Cardiac muscle cell (in vitro differentiated cells and primary cell): ENCODE measurements at regions not wholly inside any gene's neighbourhood (a gene's known extent, or its start where the extent isn't known, plus 50 kb on each side); places are given as distances from the start of the nearest gene placed in this dataset.
A peak's percentile ranks its signal among the peaks of the same experiment; 100 is the strongest.

ENCODE experiments used
- DNase-seq, 2 donors: peaks; one replicate each; pipeline versions ENCODE4 v3.0.0 to v3.0.0-alpha.2; 2010 to 2017; ENCODE audit warnings: low read depth in 1 of 2, low spot score in 1 of 2
- H3K27ac ChIP-seq: fragments of 200-600 bp; sonication (generic); 2 replicates; pipeline ENCODE4 v1.5.1; 2016
- H3K27me3 ChIP-seq: fragments of 200-600 bp; sonication (generic); 2 replicates; pipeline ENCODE4 v1.6.0; 2016; ENCODE audit warnings: control low read depth
- H3K36me3 ChIP-seq: fragments of 200-600 bp; sonication (generic); 2 replicates; pipeline ENCODE4 v1.5.1; 2016; ENCODE audit warnings: control low read depth
- H3K4me1 ChIP-seq: fragments of 200-600 bp; sonication (generic); 2 replicates; pipeline ENCODE4 v1.8.1; 2017; ENCODE audit warnings: low read depth, mild to moderate bottlenecking, mixed run types
- H3K4me3 ChIP-seq: fragments of 200-600 bp; sonication (generic); 2 replicates; pipeline ENCODE4 v1.5.1; 2016; ENCODE audit warnings: mild to moderate bottlenecking
- H3K9me3 ChIP-seq: fragments of 200-600 bp; sonication (generic); 2 replicates; pipeline ENCODE4 v1.5.1; 2017; ENCODE audit warnings: low read depth, mild to moderate bottlenecking, control low read depth
- TF ChIP-seq, protein P1 (sequence below): IDR thresholded peaks from 2 replicates; pipeline ENCODE4 v1.5.1; 2012; ENCODE audit warnings: low read depth, mild to moderate bottlenecking, low read length

DNA sequence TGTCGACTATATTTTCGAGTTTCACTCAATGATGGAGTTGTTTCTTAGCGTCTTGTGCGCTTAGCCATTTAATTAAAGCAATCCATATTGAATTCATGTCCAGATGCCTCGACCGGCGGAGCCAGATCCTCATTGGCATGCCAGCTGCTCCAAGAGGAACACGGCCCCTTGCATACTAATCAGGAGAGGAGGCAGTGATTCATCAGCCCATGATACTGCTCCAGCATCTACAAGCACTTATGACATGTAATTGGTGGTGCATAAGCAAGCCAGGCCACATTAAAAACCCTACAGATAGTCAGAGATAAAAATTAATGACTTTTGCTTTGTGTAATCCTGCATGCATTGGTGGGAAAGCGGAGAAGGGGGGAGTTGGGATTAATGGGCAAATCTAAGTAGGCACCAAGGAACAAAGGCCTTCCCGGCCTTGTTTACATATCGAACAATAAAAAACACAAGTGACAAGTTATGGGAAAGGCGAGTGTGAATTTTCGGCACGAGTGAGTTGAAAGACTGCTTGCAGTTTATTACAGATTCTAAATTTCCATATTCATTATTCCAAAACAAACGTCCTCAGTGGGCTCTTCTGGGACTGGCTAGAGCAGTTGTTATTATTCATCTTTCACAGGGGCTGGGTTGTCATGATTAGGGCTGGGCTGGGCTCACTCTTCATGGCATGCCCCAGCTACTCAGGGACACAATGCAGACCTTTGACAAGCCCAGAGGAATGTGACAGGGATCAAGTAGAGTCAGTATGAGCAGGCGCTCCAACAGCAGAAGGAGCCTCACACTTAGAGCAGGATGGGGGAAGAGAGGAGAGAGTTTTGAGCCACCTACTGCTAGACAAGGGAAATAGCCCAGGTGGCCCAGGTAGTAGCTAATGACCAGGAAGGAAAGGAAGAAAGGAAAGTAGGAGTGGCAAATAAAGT is 281.7 kb upstream of the ZFHX3 start:
- Histone ChIP-seq H3K4me1 (no peaks in the 10 kb centered on the region), H3K4me3 (no peak overlapping the region), H3K27ac (no peak overlapping the region), H3K27me3 (no peaks in the 10 kb centered on the region), H3K9me3 (no peaks in the 10 kb centered on the region), H3K36me3 (no peaks in the 10 kb centered on the region)
- TF ChIP-seq, protein P1, sequence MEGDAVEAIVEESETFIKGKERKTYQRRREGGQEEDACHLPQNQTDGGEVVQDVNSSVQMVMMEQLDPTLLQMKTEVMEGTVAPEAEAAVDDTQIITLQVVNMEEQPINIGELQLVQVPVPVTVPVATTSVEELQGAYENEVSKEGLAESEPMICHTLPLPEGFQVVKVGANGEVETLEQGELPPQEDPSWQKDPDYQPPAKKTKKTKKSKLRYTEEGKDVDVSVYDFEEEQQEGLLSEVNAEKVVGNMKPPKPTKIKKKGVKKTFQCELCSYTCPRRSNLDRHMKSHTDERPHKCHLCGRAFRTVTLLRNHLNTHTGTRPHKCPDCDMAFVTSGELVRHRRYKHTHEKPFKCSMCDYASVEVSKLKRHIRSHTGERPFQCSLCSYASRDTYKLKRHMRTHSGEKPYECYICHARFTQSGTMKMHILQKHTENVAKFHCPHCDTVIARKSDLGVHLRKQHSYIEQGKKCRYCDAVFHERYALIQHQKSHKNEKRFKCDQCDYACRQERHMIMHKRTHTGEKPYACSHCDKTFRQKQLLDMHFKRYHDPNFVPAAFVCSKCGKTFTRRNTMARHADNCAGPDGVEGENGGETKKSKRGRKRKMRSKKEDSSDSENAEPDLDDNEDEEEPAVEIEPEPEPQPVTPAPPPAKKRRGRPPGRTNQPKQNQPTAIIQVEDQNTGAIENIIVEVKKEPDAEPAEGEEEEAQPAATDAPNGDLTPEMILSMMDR = no peak
- DNase-seq = peak in 1 of 2 donors; percentile 75

DNA sequence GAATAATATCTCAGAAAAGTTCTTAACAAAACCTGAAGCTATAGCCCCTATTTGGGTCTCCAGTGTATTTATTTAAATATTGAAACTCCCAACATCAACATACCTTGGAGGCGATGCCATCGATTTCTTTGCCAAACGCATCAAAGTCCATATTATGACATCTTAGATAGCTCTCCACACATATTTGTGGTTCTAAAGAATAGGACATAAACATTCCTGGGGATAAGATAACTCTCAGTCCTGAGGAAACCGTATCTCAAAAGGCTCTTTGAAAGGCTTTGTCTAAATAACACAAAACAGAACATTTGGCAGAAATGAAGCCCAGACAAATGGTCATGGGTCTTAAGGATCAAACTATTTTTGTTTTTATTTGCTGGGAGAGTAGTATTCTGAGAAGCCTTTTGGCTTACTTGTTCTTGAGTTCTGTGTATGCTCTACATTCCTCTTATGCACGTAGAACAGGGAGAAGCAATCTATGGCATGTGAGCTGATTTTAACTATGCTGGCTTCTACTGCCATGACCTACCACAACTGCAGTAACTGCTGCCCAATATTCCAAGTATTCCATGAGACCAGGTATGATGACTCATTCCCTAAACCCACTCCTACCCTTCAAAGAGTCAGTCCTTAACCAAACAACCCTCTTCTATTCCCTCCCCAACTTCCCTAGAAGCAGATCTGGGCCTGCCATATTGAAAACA is 279.0 kb upstream of the ZFHX3 start:
- TF ChIP-seq, protein P1 = no peak
- no peaks in the 10 kb centered on the region for H3K27me3 ChIP-seq

DNA sequence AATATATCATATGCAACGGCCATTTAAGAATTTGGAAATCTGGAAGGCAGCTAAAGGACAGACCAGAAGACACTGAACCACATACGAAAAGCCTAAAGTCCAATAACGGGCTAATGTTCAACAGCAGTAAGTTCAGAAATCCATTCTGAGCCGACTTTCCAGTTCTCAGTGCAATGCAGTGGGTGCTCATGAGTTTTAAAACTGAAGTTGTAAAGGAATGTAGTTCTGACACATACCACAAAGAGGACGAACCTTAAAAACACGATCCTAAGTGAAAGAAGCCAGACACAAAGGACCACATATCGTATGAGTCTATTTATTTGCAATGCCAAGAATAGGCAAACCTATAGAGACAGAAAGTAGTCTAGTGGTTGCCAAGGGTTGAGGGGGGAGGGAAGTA is 278.3 kb upstream of the ZFHX3 start:
- Histone ChIP-seq H3K4me3 (no peak overlapping the region), H3K9me3 (no peaks in the 10 kb centered on the region), H3K36me3 (no peaks in the 10 kb centered on the region), H3K4me1 (peaks cover 10% of the 10 kb centered on the region), H3K27ac (no peak overlapping the region), H3K27me3 (no peaks in the 10 kb centered on the region)
- no peak for DNase-seq
- TF ChIP-seq, protein P1 = no peak

More for the DNA sequence above, 279.0 kb upstream of the ZFHX3 start:
- no peak overlapping the region for H3K4me3 ChIP-seq
- DNase-seq = peak in 1 of 2 donors; percentile 1
- H3K36me3 ChIP-seq = no peaks in the 10 kb centered on the region
- H3K4me1 ChIP-seq = peaks cover 4% of the 10 kb centered on the region
- no peak overlapping the region for H3K27ac ChIP-seq
- H3K9me3 ChIP-seq = no peaks in the 10 kb centered on the region

DNA sequence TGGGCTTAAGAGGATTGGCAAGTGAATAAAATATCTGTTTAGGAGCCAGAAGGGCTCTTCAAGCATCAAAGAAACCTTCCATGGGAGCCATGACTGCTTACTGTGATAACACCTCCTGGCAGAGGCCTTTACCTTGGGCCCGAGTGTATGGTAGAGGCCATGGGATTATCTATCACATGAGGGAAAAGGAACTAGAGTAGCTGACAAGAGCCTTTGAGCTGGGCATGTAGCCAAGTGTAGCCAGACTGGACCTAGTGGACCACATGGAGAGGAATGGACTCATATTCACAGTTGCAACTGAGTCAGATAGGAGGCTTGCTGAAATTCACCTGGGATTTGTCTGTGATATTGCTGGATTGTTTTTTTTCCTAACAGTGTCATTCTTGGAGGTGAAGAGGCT is 276.0 kb upstream of the ZFHX3 start:
- Histone ChIP-seq H3K9me3 (no peaks in the 10 kb centered on the region), H3K4me1 (peaks cover 10% of the 10 kb centered on the region), H3K27ac (no peak overlapping the region), H3K36me3 (no peaks in the 10 kb centered on the region), H3K27me3 (no peaks in the 10 kb centered on the region), H3K4me3 (no peak overlapping the region)
- TF ChIP-seq, protein P1 = no peak
- DNase-seq = no peak

DNA sequence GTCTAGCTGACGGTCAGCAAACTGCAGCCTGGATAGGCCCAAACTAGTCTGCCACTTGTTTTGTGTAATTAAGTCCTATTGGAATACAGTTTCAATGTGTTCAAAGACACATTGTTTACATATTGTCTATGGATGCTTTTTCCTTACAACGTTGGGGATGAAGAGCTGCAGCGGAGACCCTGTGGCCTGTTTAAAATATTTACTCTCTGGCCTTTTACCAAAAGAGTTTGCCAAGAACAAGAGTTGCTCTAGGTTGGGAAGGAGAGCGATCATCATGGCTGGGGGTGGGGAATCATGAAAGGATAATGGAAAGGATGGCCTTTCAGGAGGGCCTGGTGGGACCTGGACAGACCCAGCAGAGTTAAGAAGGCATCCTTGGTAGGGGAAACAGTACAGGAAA is 274.9 kb upstream of the ZFHX3 start:
- Histone ChIP-seq H3K27me3 (no peaks in the 10 kb centered on the region), H3K27ac (no peak overlapping the region), H3K9me3 (no peaks in the 10 kb centered on the region), H3K4me1 (peaks cover 10% of the 10 kb centered on the region), H3K36me3 (no peaks in the 10 kb centered on the region), H3K4me3 (no peak overlapping the region)
- DNase-seq = no peak
- TF ChIP-seq, protein P1 = no peak
